Liver (tissue), 3 donors: ENCODE measurements at regions not wholly inside any gene's neighbourhood (a gene's known extent, or its start where the extent isn't known, plus 50 kb on each side); places are given as distances from the start of the nearest gene placed in this dataset.

Experiments used
- ATF3 ChIP-seq: IDR thresholded peaks from 2 replicates; pipeline ENCODE4 v1.6.1; 2016; ENCODE audit warnings: antibody characterized with exemption
- EGR1 ChIP-seq, 2 donors: IDR thresholded peaks; 2 replicates each; pipeline ENCODE4 v1.6.1; 2016 to 2018; ENCODE audit warnings: antibody characterized with exemption in 2 of 2, low read depth in 2 of 2
- FOXA1 ChIP-seq: IDR thresholded peaks from 2 replicates; pipeline ENCODE4 v1.6.1; 2016; ENCODE audit warnings: antibody characterized with exemption
- RAD21 ChIP-seq, 2 donors: IDR thresholded peaks; 2 replicates each; pipeline ENCODE4 v1.6.1; 2016; ENCODE audit warnings: antibody characterized with exemption in 2 of 2, mild to moderate bottlenecking in 2 of 2
- RXRA ChIP-seq, 2 donors: IDR thresholded peaks; 2 replicates each; pipeline ENCODE4 v1.6.1; 2017 to 2018; ENCODE audit warnings: antibody characterized with exemption in 2 of 2, mild to moderate bottlenecking in 1 of 2
- TF ChIP-seq, protein P1 (sequence below): fragments of 150-350 bp; IDR thresholded peaks from 2 replicates; pipeline ENCODE4 v1.5.1; 2017; ENCODE audit warnings: improper control_type of control experiment, low read depth, low read length; ENCODE audit not compliant: missing input control
- TF ChIP-seq, protein P2 (sequence below): IDR thresholded peaks from 2 replicates; pipeline ENCODE4 v1.6.1; 2016; ENCODE audit warnings: antibody characterized with exemption, mild to moderate bottlenecking
- donor health status: healthy.
- donor health status: healthy.

- TF ChIP-seq RXRA (IDR thresholded peaks at IDR 0.05) (no peak), ATF3 (no peak), EGR1 (IDR thresholded peaks at IDR 0.05; ENCODE audit: low read depth in 2 of 2) (no peak), RAD21 (IDR thresholded peaks at IDR 0.05) (peak; percentile 67 to 73), FOXA1 (no peak)
- TF ChIP-seq, protein P1, sequence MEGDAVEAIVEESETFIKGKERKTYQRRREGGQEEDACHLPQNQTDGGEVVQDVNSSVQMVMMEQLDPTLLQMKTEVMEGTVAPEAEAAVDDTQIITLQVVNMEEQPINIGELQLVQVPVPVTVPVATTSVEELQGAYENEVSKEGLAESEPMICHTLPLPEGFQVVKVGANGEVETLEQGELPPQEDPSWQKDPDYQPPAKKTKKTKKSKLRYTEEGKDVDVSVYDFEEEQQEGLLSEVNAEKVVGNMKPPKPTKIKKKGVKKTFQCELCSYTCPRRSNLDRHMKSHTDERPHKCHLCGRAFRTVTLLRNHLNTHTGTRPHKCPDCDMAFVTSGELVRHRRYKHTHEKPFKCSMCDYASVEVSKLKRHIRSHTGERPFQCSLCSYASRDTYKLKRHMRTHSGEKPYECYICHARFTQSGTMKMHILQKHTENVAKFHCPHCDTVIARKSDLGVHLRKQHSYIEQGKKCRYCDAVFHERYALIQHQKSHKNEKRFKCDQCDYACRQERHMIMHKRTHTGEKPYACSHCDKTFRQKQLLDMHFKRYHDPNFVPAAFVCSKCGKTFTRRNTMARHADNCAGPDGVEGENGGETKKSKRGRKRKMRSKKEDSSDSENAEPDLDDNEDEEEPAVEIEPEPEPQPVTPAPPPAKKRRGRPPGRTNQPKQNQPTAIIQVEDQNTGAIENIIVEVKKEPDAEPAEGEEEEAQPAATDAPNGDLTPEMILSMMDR = peak; percentile 49
- TF ChIP-seq, protein P2, sequence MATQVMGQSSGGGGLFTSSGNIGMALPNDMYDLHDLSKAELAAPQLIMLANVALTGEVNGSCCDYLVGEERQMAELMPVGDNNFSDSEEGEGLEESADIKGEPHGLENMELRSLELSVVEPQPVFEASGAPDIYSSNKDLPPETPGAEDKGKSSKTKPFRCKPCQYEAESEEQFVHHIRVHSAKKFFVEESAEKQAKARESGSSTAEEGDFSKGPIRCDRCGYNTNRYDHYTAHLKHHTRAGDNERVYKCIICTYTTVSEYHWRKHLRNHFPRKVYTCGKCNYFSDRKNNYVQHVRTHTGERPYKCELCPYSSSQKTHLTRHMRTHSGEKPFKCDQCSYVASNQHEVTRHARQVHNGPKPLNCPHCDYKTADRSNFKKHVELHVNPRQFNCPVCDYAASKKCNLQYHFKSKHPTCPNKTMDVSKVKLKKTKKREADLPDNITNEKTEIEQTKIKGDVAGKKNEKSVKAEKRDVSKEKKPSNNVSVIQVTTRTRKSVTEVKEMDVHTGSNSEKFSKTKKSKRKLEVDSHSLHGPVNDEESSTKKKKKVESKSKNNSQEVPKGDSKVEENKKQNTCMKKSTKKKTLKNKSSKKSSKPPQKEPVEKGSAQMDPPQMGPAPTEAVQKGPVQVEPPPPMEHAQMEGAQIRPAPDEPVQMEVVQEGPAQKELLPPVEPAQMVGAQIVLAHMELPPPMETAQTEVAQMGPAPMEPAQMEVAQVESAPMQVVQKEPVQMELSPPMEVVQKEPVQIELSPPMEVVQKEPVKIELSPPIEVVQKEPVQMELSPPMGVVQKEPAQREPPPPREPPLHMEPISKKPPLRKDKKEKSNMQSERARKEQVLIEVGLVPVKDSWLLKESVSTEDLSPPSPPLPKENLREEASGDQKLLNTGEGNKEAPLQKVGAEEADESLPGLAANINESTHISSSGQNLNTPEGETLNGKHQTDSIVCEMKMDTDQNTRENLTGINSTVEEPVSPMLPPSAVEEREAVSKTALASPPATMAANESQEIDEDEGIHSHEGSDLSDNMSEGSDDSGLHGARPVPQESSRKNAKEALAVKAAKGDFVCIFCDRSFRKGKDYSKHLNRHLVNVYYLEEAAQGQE = no peak
Observed at GRCh38 chr17:56679115-56679776, 85.7 kb downstream of the NOG start.
